GM12878 (cell line): ENCODE measurements at regions not wholly inside any gene's neighbourhood (a gene's known extent, or its start where the extent isn't known, plus 50 kb on each side); places are given as distances from the start of the nearest gene placed in this dataset.

Experiments used
- ATAC-seq: fragments of 200-7000 bp; cut with Tn5 transposase; 3 replicates; pipeline ENCODE4 v1.9.1; 2020; ENCODE audit warnings: mild to moderate bottlenecking, moderate library complexity
- BruUV-seq: library from RNA; stranded (reverse); fragments of 400-500 nt; replicated peaks from 2 replicates; lab custom pipeline; 2021; lab: Mats Ljungman, UMichigan
- CTCF ChIA-PET: fragments of 300-600 bp; sonication (Branson Sonifier 250); formaldehyde crosslinking; extraction: SDS; loops from one replicate; lab custom pipeline; 2021; ENCODE audit warnings: inconsistent platforms; lab: Yijun Ruan, JAX
- POLR2A ChIA-PET: fragments of 350-600 bp; formaldehyde crosslinking; extraction: SDS; loops from one replicate; lab custom pipeline; 2021; ENCODE audit warnings: inconsistent platforms; lab: Charles Lee
- RAD21 ChIA-PET: fragments of 300-600 bp; sonication (Branson Sonifier 250); formaldehyde crosslinking; loops from one replicate; lab custom pipeline; 2023; ENCODE audit warnings: antibody characterized with exemption; ENCODE audit not compliant: unreplicated experiment; lab: Charles Lee
- SMC1A ChIA-PET: fragments of 300-600 bp; sonication (Branson Sonifier 250); formaldehyde crosslinking; loops from one replicate; lab custom pipeline; 2023; ENCODE audit not compliant: unreplicated experiment, uncharacterized antibody; lab: Charles Lee
- DNase-seq: peaks from one replicate; pipeline ENCODE4 v3.0.0-alpha.2; 2011; ENCODE audit warnings: low read depth, low spot score
- FAIRE-seq: peaks from 3 replicates; lab custom pipeline; 2011; peaks lifted over from hg19 to GRCh38; lab: Jason Lieb, UNC
- H2AFZ ChIP-seq: 2 replicates; pipeline ENCODE4 v1.6.0; 2011; ENCODE audit warnings: low read depth, low read length, control low read depth; ENCODE audit not compliant: control insufficient read depth
- H3K27ac ChIP-seq: 2 replicates; pipeline ENCODE4 v1.5.1; 2011; ENCODE audit warnings: control low read depth; ENCODE audit not compliant: control insufficient read depth, insufficient read depth
- H3K27me3 ChIP-seq, 2 experiments: replicated peaks in 1 of 2; 2 replicates each; pipeline versions ENCODE4 v1.6.0 to v1.6.1; 2011; ENCODE audit warnings: low read length in 1 of 2; ENCODE audit not compliant: control insufficient read depth in 2 of 2, insufficient read depth in 2 of 2
- H3K36me3 ChIP-seq, 2 experiments: 2 replicates each; pipeline ENCODE4 v1.5.1; 2011; ENCODE audit warnings: low read length in 1 of 2; ENCODE audit not compliant: control insufficient read depth in 2 of 2, insufficient read depth in 2 of 2
- H3K4me1 ChIP-seq: 2 replicates; pipeline ENCODE4 v1.6.1; 2011; ENCODE audit warnings: mild to moderate bottlenecking, low read length, moderate library complexity, mixed read lengths; ENCODE audit not compliant: control insufficient read depth, insufficient read depth
- H3K4me2 ChIP-seq: 2 replicates; pipeline ENCODE4 v1.6.0; 2011; ENCODE audit warnings: control low read depth; ENCODE audit not compliant: control insufficient read depth, insufficient read depth
- H3K4me3 ChIP-seq: fragments of 200-600 bp; sonication (generic); 2 replicates; pipeline ENCODE4 v1.5.1; 2016
- H3K79me2 ChIP-seq: 2 replicates; pipeline ENCODE4 v1.6.0; 2011; ENCODE audit warnings: low read length; ENCODE audit not compliant: control insufficient read depth, insufficient read depth
- H3K9ac ChIP-seq: 2 replicates; pipeline ENCODE4 v1.8.0; 2011; ENCODE audit warnings: low read length, control low read depth, mixed read lengths; ENCODE audit not compliant: control insufficient read depth, insufficient read depth
- H3K9me3 ChIP-seq: replicated peaks from 3 replicates; pipeline ENCODE4 v1.5.1; 2011; ENCODE audit warnings: mild to moderate bottlenecking, low read length; ENCODE audit not compliant: control insufficient read depth, insufficient read depth
- H4K20me1 ChIP-seq: 2 replicates; pipeline ENCODE4 v1.6.0; 2011; ENCODE audit not compliant: control insufficient read depth, insufficient read depth
- BCL3 ChIP-seq: IDR thresholded peaks from 2 replicates; pipeline ENCODE4 v1.6.1; 2011; ENCODE audit warnings: borderline replicate concordance, low read depth, mild to moderate bottlenecking, moderate library complexity, low read length; ENCODE audit not compliant: insufficient read depth, poor library complexity, severe bottlenecking
- CTCF ChIP-seq, 3 experiments: IDR thresholded peaks in 2 of 3; conservative IDR thresholded peaks in 1 of 3; 2 replicates each; pipeline ENCODE4 v1.5.1; 2011; ENCODE audit warnings: low read depth in 3 of 3, low read length in 3 of 3, mild to moderate bottlenecking in 3 of 3, control low read depth in 2 of 3, moderate library complexity in 2 of 3, inconsistent platforms in 1 of 3, mixed read lengths in 1 of 3; ENCODE audit not compliant: control insufficient read depth in 2 of 3, insufficient read depth in 1 of 3; ENCODE audit errors: extremely low read depth in 1 of 3
- E2F8 ChIP-seq: fragments of 450-650 bp; IDR thresholded peaks from 2 replicates; pipeline ENCODE4 v1.6.1; 2018; ENCODE audit warnings: mild to moderate bottlenecking, low read depth, moderate library complexity; ENCODE audit not compliant: partially characterized antibody
- EGR1 ChIP-seq, 2 experiments: IDR thresholded peaks; 1 replicate in 1 of 2; 2 replicates in 1 of 2; pipeline ENCODE4 v1.6.1; 2011 to 2012; ENCODE audit warnings: low read depth in 2 of 2, low read length in 2 of 2, borderline replicate concordance in 1 of 2, mild to moderate bottlenecking in 1 of 2, moderate library complexity in 1 of 2
- IKZF2 ChIP-seq, 2 experiments: fragments of 450-650 bp; IDR thresholded peaks; 2 replicates each; pipeline ENCODE4 v1.6.1; 2017; ENCODE audit warnings: mild to moderate bottlenecking in 2 of 2, moderate library complexity in 2 of 2
- JUND ChIP-seq: IDR thresholded peaks from 2 replicates; pipeline ENCODE4 v1.6.1; 2012; ENCODE audit warnings: low read depth, mild to moderate bottlenecking, low read length, improper control_type of control experiment, moderate library complexity
- MXI1 ChIP-seq: fragments of 150-350 bp; IDR thresholded peaks from 2 replicates; pipeline ENCODE4 v1.6.1; 2011; ENCODE audit warnings: low read depth, mild to moderate bottlenecking, inconsistent platforms, low read length, improper control_type of control experiment
- PKNOX1 ChIP-seq: fragments of 450-650 bp; IDR thresholded peaks from 2 replicates; pipeline ENCODE4 v1.6.1; 2016; ENCODE audit warnings: mild to moderate bottlenecking
- RB1 ChIP-seq: fragments of 450-650 bp; formaldehyde crosslinking; IDR thresholded peaks from 2 replicates; pipeline ENCODE4 v1.6.1; 2017; ENCODE audit warnings: mild to moderate bottlenecking, borderline replicate concordance
- SMAD1 ChIP-seq: fragments of 450-650 bp; IDR thresholded peaks from 2 replicates; pipeline ENCODE4 v1.6.1; 2018; ENCODE audit warnings: mild to moderate bottlenecking, low read depth; ENCODE audit not compliant: partially characterized antibody
- SMAD5 ChIP-seq: IDR thresholded peaks from 2 replicates; pipeline ENCODE4 v1.6.1; 2016; ENCODE audit warnings: antibody characterized with exemption, low read depth
- SUPT20H ChIP-seq: IDR thresholded peaks from 2 replicates; pipeline ENCODE4 v1.6.1; 2011; ENCODE audit warnings: low read depth, mild to moderate bottlenecking, low read length, moderate library complexity, borderline replicate concordance; ENCODE audit not compliant: control insufficient read depth
- YY1 ChIP-seq: IDR thresholded peaks from 2 replicates; pipeline ENCODE4 v1.6.1; 2011; ENCODE audit warnings: low read depth, mild to moderate bottlenecking, low read length
- in situ Hi-C: fragments of 300-500 bp; cut with MboI; formaldehyde crosslinking; loops from 9 replicates; pipeline ENCODE4 v1.14.3; 2018; ENCODE audit warnings: mixed read lengths
- intact Hi-C: fragments of 100-400 bp; cut with micrococcal nuclease; formaldehyde crosslinking; loops from one replicate; pipeline ENCODE4 v1.14.2; 2022; ENCODE audit not compliant: unreplicated experiment

DNA sequence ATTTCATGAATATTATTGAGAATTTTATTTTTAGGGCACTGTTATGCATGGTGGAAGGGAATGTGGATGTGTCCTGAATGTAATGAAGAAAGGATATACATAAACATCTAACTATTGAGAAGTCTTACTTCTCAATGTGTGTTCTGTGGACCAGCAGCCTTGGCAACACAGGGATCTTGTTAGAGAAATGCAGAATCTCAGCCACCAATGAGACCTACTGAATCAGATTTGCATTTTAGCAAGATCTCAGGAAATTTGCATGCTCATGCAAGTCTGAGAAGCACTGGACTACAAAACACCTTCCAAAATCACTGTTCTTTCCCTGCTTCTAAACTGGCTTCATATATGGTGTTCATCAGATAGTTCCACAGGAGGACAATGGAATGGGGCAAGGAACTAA, 139.7 kb upstream of the WDFY3 start:
- Histone ChIP-seq H4K20me1 (no peaks in the 10 kb centered on the region), H3K36me3 (no peaks in the 10 kb centered on the region), H3K79me2 (no peaks in the 10 kb centered on the region), H3K4me2 (no peak overlapping the region), H2AFZ (no peak overlapping the region), H3K27ac (no peak overlapping the region), H3K9me3 (no peaks in the 10 kb centered on the region), H3K27me3 (no peaks in the 10 kb centered on the region), H3K4me1 (no peaks in the 10 kb centered on the region), H3K4me3 (no peak overlapping the region), H3K9ac (no peak overlapping the region)
- intact Hi-C loops = no loop called here
- FAIRE-seq (no peak), ATAC-seq (no peak), DNase-seq (no peak)
- ChIA-PET POLR2A (no interaction called here), RAD21 (no interaction called here), CTCF (no interaction called here), SMC1A (interaction anchor here (1.2 to 1.3 kb wide), 2 partner anchors 22 to 801 kb away, joined by 3 read pairs; no protein-coding TSS in a partner anchor)
- in situ Hi-C loops = no loop called here
- no TSS peak for BruUV-seq
- TF ChIP-seq JUND (no peak), CTCF (IDR thresholded peaks at IDR 0.05 in 2 of 3, conservative IDR thresholded peaks at IDR 0.05 in 1 of 3; ENCODE audit: control insufficient read depth in 2 of 3, extremely low read depth in 1 of 3, insufficient read depth in 1 of 3, low read depth in 3 of 3, low read length in 3 of 3) (no peak), BCL3 (no peak), SUPT20H (no peak), RB1 (no peak), SMAD1 (no peak), YY1 (no peak), MXI1 (no peak), E2F8 (no peak), IKZF2 (IDR thresholded peaks at IDR 0.05) (no peak), EGR1 (IDR thresholded peaks at IDR 0.05; ENCODE audit: borderline replicate concordance in 1 of 2, low read depth in 2 of 2, low read length in 2 of 2) (no peak), PKNOX1 (no peak), SMAD5 (no peak)
